ENCODE measurements at regions not wholly inside any gene's neighbourhood (a gene's known extent, or its start where the extent isn't known, plus 50 kb on each side); places are given as distances from the start of the nearest gene placed in this dataset.

DNA sequence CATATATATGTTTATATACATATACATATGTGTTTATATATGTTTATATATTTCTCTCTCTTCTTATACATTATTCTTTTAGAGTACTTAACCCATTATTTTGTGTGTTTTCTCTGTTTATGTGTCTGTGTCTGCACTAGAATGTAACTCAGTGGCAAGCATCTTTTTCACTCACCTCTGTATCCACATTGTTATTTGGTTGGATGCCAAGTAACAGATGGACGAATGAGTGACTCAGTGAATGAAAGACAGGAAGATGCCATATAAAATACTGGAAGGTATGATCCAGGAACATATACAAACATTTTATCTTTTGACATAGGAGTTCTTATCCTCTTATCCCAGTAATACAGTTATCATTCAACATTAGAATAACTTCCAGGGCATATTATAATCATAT is 684.8 kb downstream of the RNF144A start:
- H3K36me3 ChIP-seq, result no peaks in the 10 kb centered on the region
- intact Hi-C loops (cut with DNase I), result no loop called here
- TF ChIP-seq POLR2AphosphoS5 (IDR thresholded peaks at IDR 0.05) (no peak), POLR2A (IDR thresholded peaks at IDR 0.05) (no peak), EP300 (IDR thresholded peaks at IDR 0.05) (no peak)
- TF ChIP-seq, protein P1, sequence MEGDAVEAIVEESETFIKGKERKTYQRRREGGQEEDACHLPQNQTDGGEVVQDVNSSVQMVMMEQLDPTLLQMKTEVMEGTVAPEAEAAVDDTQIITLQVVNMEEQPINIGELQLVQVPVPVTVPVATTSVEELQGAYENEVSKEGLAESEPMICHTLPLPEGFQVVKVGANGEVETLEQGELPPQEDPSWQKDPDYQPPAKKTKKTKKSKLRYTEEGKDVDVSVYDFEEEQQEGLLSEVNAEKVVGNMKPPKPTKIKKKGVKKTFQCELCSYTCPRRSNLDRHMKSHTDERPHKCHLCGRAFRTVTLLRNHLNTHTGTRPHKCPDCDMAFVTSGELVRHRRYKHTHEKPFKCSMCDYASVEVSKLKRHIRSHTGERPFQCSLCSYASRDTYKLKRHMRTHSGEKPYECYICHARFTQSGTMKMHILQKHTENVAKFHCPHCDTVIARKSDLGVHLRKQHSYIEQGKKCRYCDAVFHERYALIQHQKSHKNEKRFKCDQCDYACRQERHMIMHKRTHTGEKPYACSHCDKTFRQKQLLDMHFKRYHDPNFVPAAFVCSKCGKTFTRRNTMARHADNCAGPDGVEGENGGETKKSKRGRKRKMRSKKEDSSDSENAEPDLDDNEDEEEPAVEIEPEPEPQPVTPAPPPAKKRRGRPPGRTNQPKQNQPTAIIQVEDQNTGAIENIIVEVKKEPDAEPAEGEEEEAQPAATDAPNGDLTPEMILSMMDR (IDR thresholded peaks at IDR 0.05), result no peak
- H3K27ac ChIP-seq, result no peak overlapping the region
- H3K4me1 ChIP-seq, result no peaks in the 10 kb centered on the region
- no peaks in the 10 kb centered on the region for H3K9me3 ChIP-seq
- 31 to 68% methylated on average over 1 of the region's 1 CpG for WGBS, 2 donors
- no peaks in the 10 kb centered on the region for H3K27me3 ChIP-seq
- H3K4me3 ChIP-seq, result no peak overlapping the region
- DNase-seq, result no peak

DNA sequence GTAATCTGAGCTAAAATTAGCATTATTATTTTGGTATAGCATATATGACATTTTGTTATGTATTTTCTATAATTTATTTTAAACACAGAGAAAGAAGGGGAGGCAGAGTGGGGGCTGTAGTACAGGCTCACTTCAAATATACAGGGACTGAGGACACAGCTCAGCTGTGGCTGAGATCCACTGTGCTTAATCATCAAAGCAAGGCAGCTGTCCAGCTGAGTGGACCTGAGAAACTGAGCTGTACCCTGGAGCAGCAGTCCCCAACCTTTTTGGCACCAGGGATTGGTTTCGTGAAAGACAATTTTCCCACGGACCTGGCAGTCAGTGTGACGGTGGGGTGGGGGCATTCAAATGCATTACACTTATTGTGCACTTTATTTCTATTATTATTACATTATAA is 687.2 kb downstream of the RNF144A start:
- intact Hi-C loops (cut with DNase I), result no loop called here
- H3K4me3 ChIP-seq, result no peak overlapping the region
- H3K9me3 ChIP-seq, result no peaks in the 10 kb centered on the region
- WGBS, 2 donors, result 88 to 94% methylated on average over 3 of the region's 3 CpGs
- no peak for DNase-seq
- H3K27ac ChIP-seq, result no peak overlapping the region
- H3K36me3 ChIP-seq, result no peaks in the 10 kb centered on the region
- TF ChIP-seq POLR2A (IDR thresholded peaks at IDR 0.05), result no peak
- no peak for TF ChIP-seq POLR2AphosphoS5 (IDR thresholded peaks at IDR 0.05)
- TF ChIP-seq EP300 (IDR thresholded peaks at IDR 0.05), result no peak
- TF ChIP-seq, protein P1 (IDR thresholded peaks at IDR 0.05), result no peak
- no peaks in the 10 kb centered on the region for H3K4me1 ChIP-seq
- H3K27me3 ChIP-seq, result no peaks in the 10 kb centered on the region

DNA sequence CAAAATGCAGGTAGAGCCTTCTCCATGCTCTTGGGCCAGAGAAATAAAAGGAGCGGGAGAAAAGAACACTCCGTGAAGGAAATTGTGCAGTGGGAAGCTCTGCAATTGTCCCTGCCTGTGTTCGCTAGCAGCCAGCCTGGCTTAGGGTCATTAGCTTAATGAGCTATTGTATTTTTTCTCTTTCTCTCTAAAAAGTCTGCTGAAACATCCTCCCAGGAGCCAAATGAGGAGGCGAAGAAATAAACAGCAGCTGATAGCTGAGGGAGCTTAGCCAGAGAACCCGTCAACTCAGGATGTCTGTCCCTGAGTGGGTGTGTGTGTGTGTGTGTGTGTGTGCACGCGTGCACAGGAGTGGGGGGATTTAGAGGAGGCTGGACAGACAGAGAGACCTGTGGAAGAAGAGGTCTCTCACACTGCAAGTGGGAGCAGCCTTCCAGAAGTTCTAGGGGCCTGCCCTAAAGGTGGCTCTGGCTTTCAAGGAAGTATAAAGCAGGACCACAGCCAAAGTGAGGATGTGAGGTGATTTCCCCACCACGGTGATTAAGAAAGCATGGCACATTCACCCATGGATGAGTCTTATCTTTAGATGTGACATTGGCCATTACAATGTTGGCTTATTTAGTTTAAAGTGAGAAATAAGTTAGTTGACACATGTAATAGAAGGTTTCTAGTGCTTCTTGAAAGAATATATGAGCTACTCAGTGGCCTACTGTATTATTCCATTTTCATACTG is 690.4 kb downstream of the RNF144A start:
- H3K27me3 ChIP-seq, result no peaks in the 10 kb centered on the region
- 77 to 78% methylated on average over 8 of the region's 8 CpGs for WGBS, 2 donors
- H3K4me3 ChIP-seq, result no peak overlapping the region
- TF ChIP-seq POLR2AphosphoS5 (IDR thresholded peaks at IDR 0.05) (no peak), EP300 (IDR thresholded peaks at IDR 0.05) (no peak), POLR2A (IDR thresholded peaks at IDR 0.05) (no peak)
- TF ChIP-seq, protein P1 (IDR thresholded peaks at IDR 0.05), result no peak
- intact Hi-C loops (cut with DNase I), result no loop called here
- H3K9me3 ChIP-seq, result no peaks in the 10 kb centered on the region
- no peak overlapping the region for H3K27ac ChIP-seq
- no peaks in the 10 kb centered on the region for H3K36me3 ChIP-seq
- no peak for DNase-seq
- peaks cover 0 to 7% (median 3%) of the 10 kb centered on the region in 4 donors for H3K4me1 ChIP-seq

DNA sequence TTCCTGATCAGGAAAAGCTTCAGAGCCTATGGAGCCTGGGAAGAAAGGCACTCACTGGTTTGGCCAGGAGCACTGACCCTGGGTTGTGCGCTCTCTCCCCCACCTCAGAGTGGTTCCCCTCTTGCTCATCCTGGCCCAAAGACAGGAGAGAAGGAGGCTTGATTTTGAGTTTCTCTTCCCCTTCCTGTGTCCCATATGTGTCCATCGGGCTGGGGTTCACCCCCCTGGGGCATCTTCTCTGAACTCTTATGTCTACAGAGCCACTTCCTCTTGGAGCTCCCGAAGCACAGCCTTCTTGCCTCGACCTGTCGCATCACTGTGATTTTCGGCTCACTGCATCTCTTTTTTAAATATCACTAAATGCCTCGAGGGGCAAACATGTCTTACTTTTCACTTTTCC is 692.3 kb downstream of the RNF144A start:
- Histone ChIP-seq H3K27ac (no peak overlapping the region), H3K9me3 (no peaks in the 10 kb centered on the region), H3K4me1 (peaks cover 0 to 7% (median 3%) of the 10 kb centered on the region in 4 donors), H3K36me3 (no peaks in the 10 kb centered on the region), H3K4me3 (no peak overlapping the region), H3K27me3 (no peaks in the 10 kb centered on the region)
- intact Hi-C loops (cut with DNase I), result no loop called here
- 69 to 81% methylated on average over 7 of the region's 7 CpGs for WGBS, 2 donors
- DNase-seq, result no peak
- TF ChIP-seq POLR2AphosphoS5 (IDR thresholded peaks at IDR 0.05) (no peak), POLR2A (IDR thresholded peaks at IDR 0.05) (no peak), EP300 (IDR thresholded peaks at IDR 0.05) (no peak)
- TF ChIP-seq, protein P1 (IDR thresholded peaks at IDR 0.05), result no peak

DNA sequence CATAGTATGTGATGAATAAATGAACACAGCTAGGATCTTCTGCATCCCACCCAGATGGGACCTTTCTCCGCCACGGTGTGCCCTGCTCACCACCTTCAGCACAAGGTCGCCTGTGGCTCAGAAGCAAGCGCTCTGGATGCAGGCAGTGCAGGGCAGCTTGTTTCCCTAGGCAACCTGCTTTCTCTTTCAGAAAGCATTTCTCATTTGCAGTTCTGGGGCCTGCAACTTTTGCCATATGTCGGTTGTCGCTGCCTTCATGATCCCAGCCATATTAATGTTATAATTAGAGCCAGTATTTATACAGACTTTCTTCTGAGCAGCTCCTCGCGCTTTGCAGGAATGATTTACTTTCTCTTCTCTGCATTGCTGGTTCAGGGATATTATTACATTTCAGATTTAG is 692.8 kb downstream of the RNF144A start:
- Histone ChIP-seq H3K4me3 (no peak overlapping the region), H3K27ac (no peak overlapping the region), H3K4me1 (peaks cover 0 to 7% (median 3%) of the 10 kb centered on the region in 4 donors), H3K36me3 (no peaks in the 10 kb centered on the region), H3K9me3 (no peaks in the 10 kb centered on the region), H3K27me3 (no peaks in the 10 kb centered on the region)
- intact Hi-C loops (cut with DNase I), result no loop called here
- no peak for TF ChIP-seq POLR2AphosphoS5 (IDR thresholded peaks at IDR 0.05)
- TF ChIP-seq POLR2A (IDR thresholded peaks at IDR 0.05), result no peak
- no peak for TF ChIP-seq EP300 (IDR thresholded peaks at IDR 0.05)
- TF ChIP-seq, protein P1 (IDR thresholded peaks at IDR 0.05), result no peak
- no peak for DNase-seq
- 83 to 87% methylated on average over 8 of the region's 8 CpGs for WGBS, 2 donors
